Embryonic facial prominence (tissue), 1 donor: ENCODE measurements at regions not wholly inside any gene's neighbourhood (a gene's known extent, or its start where the extent isn't known, plus 50 kb on each side); places are given as distances from the start of the nearest gene placed in this dataset.

Experiments used
- DNase-seq: peaks from one replicate; pipeline ENCODE4 v3.0.0-alpha.2; 2016; ENCODE audit errors: extremely low spot score

- no peak for DNase-seq
Observed at GRCh38 chr19:29372461-29372860, 153.3 kb upstream of the VSTM2B start.

- DNase-seq: no peak
Observed at GRCh38 chr19:29372921-29373797, 152.6 kb upstream of the VSTM2B start.

GRCh38 chr19:29375429-29376119 lies 150.2 kb upstream of the VSTM2B start:
- no peak for DNase-seq

GRCh38 chr19:29376855-29377354 lies 148.9 kb upstream of the VSTM2B start:
- DNase-seq: no peak

- DNase-seq: no peak
Observed at GRCh38 chr19:29378126-29378525, 147.7 kb upstream of the VSTM2B start.

GRCh38 chr19:29378543-29379080 lies 147.2 kb upstream of the VSTM2B start:
- no peak for DNase-seq

GRCh38 chr19:29379257-29380021 lies 146.4 kb upstream of the VSTM2B start:
- DNase-seq: no peak

- DNase-seq: no peak
Observed at GRCh38 chr19:29380581-29380980, 145.2 kb upstream of the VSTM2B start.

GRCh38 chr19:29381353-29382203 lies 144.2 kb upstream of the VSTM2B start:
- no peak for DNase-seq

- no peak for DNase-seq
Observed at GRCh38 chr19:29383696-29384095, 142.1 kb upstream of the VSTM2B start.

GRCh38 chr19:29384656-29385055 lies 141.1 kb upstream of the VSTM2B start:
- no peak for DNase-seq

GRCh38 chr19:29385191-29385795 lies 140.5 kb upstream of the VSTM2B start:
- DNase-seq: no peak

GRCh38 chr19:29386970-29387369 lies 138.8 kb upstream of the VSTM2B start:
- DNase-seq: no peak

GRCh38 chr19:29387586-29387985 lies 138.2 kb upstream of the VSTM2B start:
- DNase-seq: no peak

- no peak for DNase-seq
Observed at GRCh38 chr19:29389495-29389894, 136.3 kb upstream of the VSTM2B start.

- no peak for DNase-seq
Observed at GRCh38 chr19:29390742-29391141, 135.1 kb upstream of the VSTM2B start.

GRCh38 chr19:29393915-29394460 lies 131.8 kb upstream of the VSTM2B start:
- no peak for DNase-seq

- no peak for DNase-seq
Observed at GRCh38 chr19:29395111-29395733, 130.6 kb upstream of the VSTM2B start.

GRCh38 chr19:29395734-29396414 lies 129.9 kb upstream of the VSTM2B start:
- DNase-seq: no peak
